ENCODE measurements at regions not wholly inside any gene's neighbourhood (a gene's known extent, or its start where the extent isn't known, plus 50 kb on each side); places are given as distances from the start of the nearest gene placed in this dataset.
"Not testable (repeated sequence)": the region's sequence is repeated elsewhere in the genome, so short reads cannot be mapped to it uniquely, and the experiment has no call there.

GRCh38 chr2:95755956-95756669 lies 164.3 kb downstream of the TRIM43 start:
- not testable (repeated sequence) for TF ChIP-seq CTCF (IDR thresholded peaks at IDR 0.05); EZH2 (IDR thresholded peaks at IDR 0.05; ENCODE audit: borderline replicate concordance, insufficient read depth, low read depth, low read length, poor library complexity, severe bottlenecking)
